ENCODE measurements at regions not wholly inside any gene's neighbourhood (a gene's known extent, or its start where the extent isn't known, plus 50 kb on each side); places are given as distances from the start of the nearest gene placed in this dataset.
"Not testable (repeated sequence)": the region's sequence is repeated elsewhere in the genome, so short reads cannot be mapped to it uniquely, and the experiment has no call there.

- WGBS, 2 donors: 73 to 79% methylated on average over 3 of the region's 3 CpGs
- Histone ChIP-seq H3K4me3 (no peak overlapping the region), H3K27me3 (no peaks in the 10 kb centered on the region), H3K36me3 (no peaks in the 10 kb centered on the region), H3K4me1 (no peaks in the 10 kb centered on the region), H3K9me3 (peaks cover 0 to 28% (median 4%) of the 10 kb centered on the region in 4 donors), H3K27ac (no peak overlapping the region)
- no peak for DNase-seq (ENCODE audit: low spot score in 2 of 2)
- TF ChIP-seq POLR2A (IDR thresholded peaks at IDR 0.05): no peak
- TF ChIP-seq CTCF (IDR thresholded peaks at IDR 0.05): no peak
- TF ChIP-seq EP300 (IDR thresholded peaks at IDR 0.05): no peak
Observed at GRCh38 chr12:102298022-102298421, 100.4 kb upstream of the PMCH start.

- peaks cover 0 to 28% (median 4%) of the 10 kb centered on the region in 4 donors for H3K9me3 ChIP-seq
- WGBS, 2 donors: 94 to 95% methylated on average over 2 of the region's 2 CpGs
- TF ChIP-seq CTCF (IDR thresholded peaks at IDR 0.05): no peak
- TF ChIP-seq EP300 (IDR thresholded peaks at IDR 0.05): no peak
- TF ChIP-seq POLR2A (IDR thresholded peaks at IDR 0.05): no peak
Observed at GRCh38 chr12:102297412-102297811, 99.8 kb upstream of the PMCH start.

GRCh38 chr12:102294568-102294967 is 96.9 kb upstream of the PMCH start:
- Histone ChIP-seq H3K9me3 (peaks cover 0 to 12% (median 0%) of the 10 kb centered on the region in 4 donors), H3K4me1 (no peaks in the 10 kb centered on the region), H3K27ac (no peak overlapping the region), H3K36me3 (no peaks in the 10 kb centered on the region), H3K27me3 (no peaks in the 10 kb centered on the region), H3K4me3 (no peak overlapping the region)
- TF ChIP-seq CTCF (IDR thresholded peaks at IDR 0.05) (no peak), POLR2A (IDR thresholded peaks at IDR 0.05) (no peak), EP300 (IDR thresholded peaks at IDR 0.05) (no peak)
- WGBS, 2 donors: 100% methylated on average over 1 of the region's 1 CpG
- DNase-seq (ENCODE audit: low spot score in 2 of 2): no peak

More at GRCh38 chr12:102297412-102297811, 99.8 kb upstream of the PMCH start:
- Histone ChIP-seq H3K27me3 (no peaks in the 10 kb centered on the region), H3K27ac (no peak overlapping the region), H3K4me1 (no peaks in the 10 kb centered on the region), H3K4me3 (no peak overlapping the region), H3K36me3 (no peaks in the 10 kb centered on the region)
- no peak for DNase-seq (ENCODE audit: low spot score in 2 of 2)

- H3K27ac ChIP-seq; H3K36me3 ChIP-seq; DNase-seq (ENCODE audit: low spot score in 2 of 2); H3K4me1 ChIP-seq; H3K27me3 ChIP-seq; H3K4me3 ChIP-seq: not testable (repeated sequence)
- 83 to 89% methylated on average over 8 of the region's 8 CpGs for WGBS, 2 donors
- peaks cover 0 to 26% (median 0%) of the 10 kb centered on the region in 4 donors for H3K9me3 ChIP-seq
Observed at GRCh38 chr12:102291498-102292440, 94.1 kb upstream of the PMCH start.

GRCh38 chr12:102289702-102290101 is 92.1 kb upstream of the PMCH start:
- not testable (repeated sequence) for H3K4me1 ChIP-seq; H3K27me3 ChIP-seq; DNase-seq (ENCODE audit: low spot score in 2 of 2); H3K27ac ChIP-seq; H3K36me3 ChIP-seq; H3K4me3 ChIP-seq
- WGBS, 2 donors: 83 to 91% methylated on average over 2 of the region's 2 CpGs
- H3K9me3 ChIP-seq: peaks cover 0 to 26% (median 0%) of the 10 kb centered on the region in 4 donors

GRCh38 chr12:102281231-102281630 is 83.6 kb upstream of the PMCH start:
- no peak for DNase-seq (ENCODE audit: low spot score in 2 of 2)
- no peaks in the 10 kb centered on the region for H3K36me3 ChIP-seq
- no peaks in the 10 kb centered on the region for H3K4me1 ChIP-seq

GRCh38 chr12:102255687-102256086 is 58.1 kb upstream of the PMCH start:
- H3K27ac ChIP-seq; DNase-seq (ENCODE audit: low spot score in 2 of 2); H3K27me3 ChIP-seq; H3K4me3 ChIP-seq; H3K36me3 ChIP-seq; H3K4me1 ChIP-seq; H3K9me3 ChIP-seq: not testable (repeated sequence)
- WGBS, 2 donors: 79 to 86% methylated on average over 2 of the region's 2 CpGs

More at GRCh38 chr12:102281231-102281630, 83.6 kb upstream of the PMCH start:
- WGBS, 2 donors: 44 to 54% methylated on average over 1 of the region's 1 CpG
- H3K27me3 ChIP-seq: no peaks in the 10 kb centered on the region
- H3K27ac ChIP-seq: no peak overlapping the region
- TF ChIP-seq POLR2A (IDR thresholded peaks at IDR 0.05) (no peak), CTCF (IDR thresholded peaks at IDR 0.05) (no peak), EP300 (IDR thresholded peaks at IDR 0.05) (no peak)
- H3K4me3 ChIP-seq: no peak overlapping the region
- peaks cover 0 to 8% (median 0%) of the 10 kb centered on the region in 4 donors for H3K9me3 ChIP-seq

GRCh38 chr12:102251005-102251404 is 53.4 kb upstream of the PMCH start:
- not testable (repeated sequence) for H3K27ac ChIP-seq; DNase-seq (ENCODE audit: low spot score in 2 of 2); H3K9me3 ChIP-seq; H3K4me3 ChIP-seq; H3K36me3 ChIP-seq; H3K27me3 ChIP-seq; H3K4me1 ChIP-seq
- 89 to 91% methylated on average over 11 of the region's 11 CpGs for WGBS, 2 donors

Measured in tibial nerve (tissue), 4 donors.